ENCODE measurements at regions not wholly inside any gene's neighbourhood (a gene's known extent, or its start where the extent isn't known, plus 50 kb on each side); places are given as distances from the start of the nearest gene placed in this dataset.
"Not testable (repeated sequence)": the region's sequence is repeated elsewhere in the genome, so short reads cannot be mapped to it uniquely, and the experiment has no call there.

DNA sequence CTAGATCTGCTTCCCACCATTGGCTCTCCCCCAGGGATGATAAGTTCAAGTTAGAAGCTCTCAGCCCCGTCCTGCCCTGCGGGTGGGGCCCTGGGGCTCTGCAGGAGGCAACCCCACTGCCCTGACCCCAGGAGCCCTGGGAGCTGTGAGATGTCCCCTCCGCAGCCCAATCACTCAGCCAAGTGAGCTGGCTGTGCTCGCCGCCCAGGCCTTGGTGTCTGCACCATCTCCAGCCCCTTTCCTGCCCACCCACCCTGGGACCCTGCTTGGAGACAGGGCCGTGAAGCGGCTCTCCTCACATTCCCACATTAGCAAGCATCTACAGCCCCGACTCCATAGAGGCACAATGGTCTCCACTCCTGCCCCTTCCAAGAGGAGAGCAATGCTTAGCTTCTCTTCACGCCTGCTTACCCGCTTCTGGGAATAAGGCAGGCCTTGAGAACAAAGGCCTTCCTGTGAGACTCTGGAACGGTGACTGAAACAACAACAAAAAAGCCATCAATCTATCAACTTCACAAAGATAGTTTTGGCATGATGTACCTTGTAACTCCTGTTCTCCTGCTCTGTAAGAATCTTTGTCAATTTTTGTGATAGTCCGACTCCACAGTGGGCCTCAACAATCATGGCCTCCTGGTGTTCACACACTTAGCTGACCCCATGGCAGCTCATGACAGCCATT is 67.7 kb downstream of the FOXL3 start:
- no peak overlapping the region for H3K4me3 ChIP-seq (ENCODE audit: low read depth, low read length)
- no peak for DNase-seq (ENCODE audit: low read depth)
- TF ChIP-seq, protein P1, sequence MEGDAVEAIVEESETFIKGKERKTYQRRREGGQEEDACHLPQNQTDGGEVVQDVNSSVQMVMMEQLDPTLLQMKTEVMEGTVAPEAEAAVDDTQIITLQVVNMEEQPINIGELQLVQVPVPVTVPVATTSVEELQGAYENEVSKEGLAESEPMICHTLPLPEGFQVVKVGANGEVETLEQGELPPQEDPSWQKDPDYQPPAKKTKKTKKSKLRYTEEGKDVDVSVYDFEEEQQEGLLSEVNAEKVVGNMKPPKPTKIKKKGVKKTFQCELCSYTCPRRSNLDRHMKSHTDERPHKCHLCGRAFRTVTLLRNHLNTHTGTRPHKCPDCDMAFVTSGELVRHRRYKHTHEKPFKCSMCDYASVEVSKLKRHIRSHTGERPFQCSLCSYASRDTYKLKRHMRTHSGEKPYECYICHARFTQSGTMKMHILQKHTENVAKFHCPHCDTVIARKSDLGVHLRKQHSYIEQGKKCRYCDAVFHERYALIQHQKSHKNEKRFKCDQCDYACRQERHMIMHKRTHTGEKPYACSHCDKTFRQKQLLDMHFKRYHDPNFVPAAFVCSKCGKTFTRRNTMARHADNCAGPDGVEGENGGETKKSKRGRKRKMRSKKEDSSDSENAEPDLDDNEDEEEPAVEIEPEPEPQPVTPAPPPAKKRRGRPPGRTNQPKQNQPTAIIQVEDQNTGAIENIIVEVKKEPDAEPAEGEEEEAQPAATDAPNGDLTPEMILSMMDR (IDR thresholded peaks at IDR 0.05; ENCODE audit: low read depth, low read length, missing control alignments): no peak
- in situ Hi-C loops (cut with HindIII; ENCODE audit: low sequenced_read_pairs): no loop called here

DNA sequence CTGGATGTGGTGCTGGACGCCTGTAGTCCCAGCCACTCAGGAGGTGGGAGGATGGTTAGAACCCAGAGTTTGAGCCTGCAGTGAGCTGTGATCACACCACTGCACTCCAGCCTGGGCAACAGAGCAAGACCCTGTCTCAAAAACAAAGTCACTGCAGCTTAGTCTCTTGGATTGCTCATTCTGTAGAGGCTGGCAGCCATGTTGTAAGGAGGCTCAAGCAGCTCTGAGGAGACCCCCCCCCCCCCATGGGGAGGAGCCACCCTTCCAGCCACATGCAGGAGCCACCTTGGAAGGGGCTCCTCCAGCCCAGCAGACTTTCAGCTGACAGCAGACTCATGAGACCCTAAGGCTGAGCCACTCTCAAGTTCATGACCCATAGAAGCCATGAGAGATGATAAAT is 68.4 kb downstream of the FOXL3 start:
- TF ChIP-seq, protein P1 (IDR thresholded peaks at IDR 0.05; ENCODE audit: low read depth, low read length, missing control alignments): no peak
- no peak overlapping the region for H3K4me3 ChIP-seq (ENCODE audit: low read depth, low read length)
- in situ Hi-C loops (cut with HindIII; ENCODE audit: low sequenced_read_pairs): no loop called here
- no peak for DNase-seq (ENCODE audit: low read depth)

DNA sequence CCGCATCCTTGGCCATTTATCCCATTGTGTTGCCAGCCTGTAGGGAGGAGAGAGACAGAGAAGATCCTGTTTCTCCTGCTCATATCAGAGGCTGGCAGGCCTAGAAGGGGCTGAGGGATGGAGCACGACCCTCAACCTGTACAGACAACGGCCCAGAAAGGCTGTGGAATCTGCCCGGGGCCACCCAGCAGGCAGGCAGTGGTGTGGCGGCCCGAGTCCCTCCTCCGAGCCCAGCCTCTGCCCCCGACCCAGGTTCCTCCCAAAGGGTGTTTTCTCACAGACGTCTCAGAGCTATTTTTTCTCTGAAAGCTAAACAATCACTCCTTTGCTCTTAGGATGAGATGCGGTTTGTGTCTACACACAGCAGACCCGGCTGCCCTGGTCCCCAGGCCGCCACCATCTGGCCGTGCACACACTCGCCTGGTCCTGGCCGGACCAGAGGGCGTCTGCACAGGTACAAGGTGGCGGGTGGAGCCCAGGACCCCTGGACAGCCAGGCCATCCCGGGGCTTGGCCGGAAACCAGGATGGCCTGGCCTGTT is 69.3 kb downstream of the FOXL3 start:
- H3K4me3 ChIP-seq (ENCODE audit: low read depth, low read length): no peak overlapping the region
- no peak for DNase-seq (ENCODE audit: low read depth)
- in situ Hi-C loops (cut with HindIII; ENCODE audit: low sequenced_read_pairs): no loop called here
- TF ChIP-seq, protein P1 (IDR thresholded peaks at IDR 0.05; ENCODE audit: low read depth, low read length, missing control alignments): no peak

DNA sequence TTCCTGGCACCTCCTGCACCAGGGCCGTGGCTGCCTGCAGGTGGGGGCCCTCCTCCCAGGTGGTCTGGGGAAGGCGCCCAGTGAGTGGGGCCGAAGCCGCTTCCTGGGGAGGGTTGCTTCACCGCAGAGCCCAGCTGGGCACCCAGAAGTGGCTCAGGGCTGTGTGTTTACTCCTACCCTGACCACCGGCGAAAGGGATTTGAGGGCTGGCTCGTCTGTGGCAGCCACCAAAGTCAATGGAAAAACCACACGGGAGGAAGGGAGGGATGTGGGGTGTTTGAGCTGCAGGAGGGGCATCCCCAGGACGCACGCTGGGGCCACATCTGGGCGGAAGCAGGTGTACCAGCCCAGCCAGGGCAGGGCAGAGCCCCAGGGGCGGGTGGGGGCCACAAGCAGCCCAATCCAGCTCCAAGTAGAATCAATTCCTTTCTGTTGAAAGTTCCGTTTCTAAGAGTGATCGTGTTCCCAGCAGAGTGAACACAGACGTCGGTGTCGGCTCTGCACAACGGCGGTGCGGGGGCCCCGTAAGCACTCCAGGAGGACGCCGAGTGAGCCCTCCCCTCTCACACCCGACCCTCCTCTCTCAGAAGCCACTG is 69.9 kb downstream of the FOXL3 start:
- in situ Hi-C loops (cut with HindIII; ENCODE audit: low sequenced_read_pairs): no loop called here
- TF ChIP-seq, protein P1 (IDR thresholded peaks at IDR 0.05; ENCODE audit: low read depth, low read length, missing control alignments): no peak
- H3K4me3 ChIP-seq (ENCODE audit: low read depth, low read length): no peak overlapping the region
- DNase-seq (ENCODE audit: low read depth): no peak

DNA sequence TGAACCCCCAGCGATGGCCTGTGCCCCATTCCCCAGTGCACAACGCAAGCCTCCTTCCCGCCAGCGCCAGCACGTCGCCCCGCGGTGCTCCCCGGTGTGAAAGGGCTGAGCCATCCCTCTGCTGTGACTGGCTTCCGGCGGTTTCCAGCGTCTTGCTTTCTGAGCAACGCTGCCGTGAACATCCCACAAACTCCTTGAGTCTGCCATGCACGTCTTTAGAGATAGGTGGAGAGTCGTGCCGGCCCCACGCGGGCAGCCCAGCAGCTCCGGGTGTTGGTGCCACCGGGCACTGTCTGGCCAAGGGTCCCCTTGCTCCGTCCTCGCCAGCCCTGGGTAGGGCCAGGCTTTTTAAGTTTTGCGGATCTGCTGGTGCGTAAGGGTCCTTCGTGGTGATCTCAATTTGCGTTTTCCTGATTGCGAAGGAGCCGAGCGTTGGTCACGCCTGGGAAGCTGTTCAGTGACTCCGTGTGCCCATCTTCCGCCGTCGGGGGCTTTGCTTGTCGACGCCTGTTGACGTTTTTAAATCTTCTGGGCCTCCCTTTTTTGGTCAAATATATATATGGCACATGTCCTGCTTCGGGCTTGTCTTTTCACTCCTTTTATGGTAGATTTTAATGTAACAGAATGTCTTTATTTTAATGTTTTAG is 70.6 kb downstream of the FOXL3 start:
- DNase-seq (ENCODE audit: low read depth): no peak
- in situ Hi-C loops (cut with HindIII; ENCODE audit: low sequenced_read_pairs): no loop called here
- TF ChIP-seq, protein P1 (IDR thresholded peaks at IDR 0.05; ENCODE audit: low read depth, low read length, missing control alignments): no peak
- no peak overlapping the region for H3K4me3 ChIP-seq (ENCODE audit: low read depth, low read length)

DNA sequence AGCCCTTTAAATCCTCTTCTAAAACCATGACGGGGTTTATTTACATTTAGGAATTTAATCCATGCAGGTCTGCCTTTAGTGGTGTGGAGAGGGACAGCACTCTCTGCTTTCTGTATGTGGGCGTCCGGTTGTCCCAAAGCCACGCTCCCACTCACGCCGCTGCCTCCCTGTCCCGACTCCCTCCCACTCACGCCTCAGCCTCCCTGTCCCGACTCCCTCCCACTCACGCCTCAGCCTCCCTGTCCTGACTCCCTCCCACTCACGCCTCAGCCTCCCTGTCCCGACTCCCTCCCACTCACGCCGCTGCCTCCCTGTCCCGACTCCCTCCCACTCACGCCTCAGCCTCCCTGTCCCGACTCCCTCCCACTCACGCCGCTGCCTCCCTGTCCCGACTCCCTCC is 71.2 kb downstream of the FOXL3 start:
- H3K4me3 ChIP-seq (ENCODE audit: low read depth, low read length); DNase-seq (ENCODE audit: low read depth); in situ Hi-C loops (cut with HindIII; ENCODE audit: low sequenced_read_pairs): not testable (repeated sequence)
